AG04449 (cell line): ENCODE measurements at regions not wholly inside any gene's neighbourhood (a gene's known extent, or its start where the extent isn't known, plus 50 kb on each side); places are given as distances from the start of the nearest gene placed in this dataset.
"Not testable (repeated sequence)": the region's sequence is repeated elsewhere in the genome, so short reads cannot be mapped to it uniquely, and the experiment has no call there.

Source experiments
- CTCF ChIA-PET: fragments of 350-600 bp; formaldehyde crosslinking; extraction: SDS; loops from one replicate; lab custom pipeline; 2021; ENCODE audit warnings: antibody characterized with exemption; lab: Yijun Ruan, JAX
- POLR2A ChIA-PET: fragments of 400-600, 350-600 bp; formaldehyde crosslinking; extraction: SDS; loops from one replicate; lab custom pipeline; 2020; ENCODE audit warnings: antibody characterized with exemption, inconsistent platforms; lab: Yijun Ruan, JAX
- DNase-seq: peaks from one replicate; pipeline ENCODE4 v3.0.0-alpha.2; 2010; ENCODE audit warnings: low read depth, low spot score
- H3K4me3 ChIP-seq: 2 replicates; pipeline ENCODE4 v1.5.1; 2011; ENCODE audit warnings: low read depth, mild to moderate bottlenecking, control low read depth, low read length
- CTCF ChIP-seq: IDR thresholded peaks from one replicate; pipeline ENCODE4 v1.5.1; 2011; ENCODE audit warnings: mild to moderate bottlenecking, moderate library complexity, low read length, control low read depth, inconsistent platforms; ENCODE audit not compliant: insufficient read depth; ENCODE audit errors: missing control alignments

- ChIA-PET POLR2A (no interaction called here), CTCF (no interaction called here)
- no peak for TF ChIP-seq CTCF
Measured at GRCh38 chr5:42301349-42301748, 121.9 kb upstream of the GHR start.

GRCh38 chr5:42302186-42302585 is 121.1 kb upstream of the GHR start:
- ChIA-PET CTCF (no interaction called here), POLR2A (no interaction called here)
- H3K4me3 ChIP-seq = no peak overlapping the region
- DNase-seq = no peak
- TF ChIP-seq CTCF = no peak

More at GRCh38 chr5:42301349-42301748, 121.9 kb upstream of the GHR start:
- DNase-seq = no peak
- no peak overlapping the region for H3K4me3 ChIP-seq

DNA sequence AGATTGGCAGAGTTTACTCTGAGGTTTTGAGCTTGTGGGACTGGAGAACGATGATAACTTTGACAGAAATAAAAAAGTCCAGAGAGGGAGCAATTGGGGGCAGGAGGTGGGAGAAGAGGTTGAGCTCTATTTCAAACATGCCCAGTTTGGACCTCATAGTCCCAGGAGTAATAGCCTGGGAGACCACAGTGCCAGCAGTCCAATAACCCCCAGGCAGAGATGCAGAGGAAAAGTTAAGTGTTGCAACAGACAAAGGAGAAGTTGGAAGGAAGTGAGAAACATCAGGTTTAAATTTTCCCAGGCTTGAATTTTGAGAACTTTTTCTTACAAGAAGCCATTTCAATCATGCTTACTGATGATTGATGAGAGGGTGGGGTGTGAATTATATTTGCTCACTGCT is 117.0 kb upstream of the GHR start:
- ChIA-PET POLR2A (no interaction called here), CTCF (no interaction called here)
- no peak overlapping the region for H3K4me3 ChIP-seq

DNA sequence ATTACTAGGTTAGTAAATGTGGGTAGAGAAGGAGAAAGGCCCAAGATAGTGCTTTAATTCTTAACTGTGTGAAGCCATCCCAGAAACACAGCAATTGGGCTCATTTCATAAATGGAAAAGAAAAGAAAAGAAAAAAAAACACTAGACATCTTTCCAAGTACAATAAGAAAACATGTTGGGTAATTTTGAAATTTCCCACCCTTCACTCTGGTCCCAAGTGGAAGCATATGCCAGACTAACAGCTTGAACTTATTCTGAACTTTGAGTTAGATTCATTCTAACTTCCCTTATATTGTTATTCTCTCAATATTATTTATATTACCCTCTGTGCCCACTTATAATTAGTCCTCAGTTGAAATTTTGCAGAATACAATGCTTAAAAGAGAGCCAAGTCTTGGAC is 113.4 kb upstream of the GHR start:
- ChIA-PET CTCF (no interaction called here), POLR2A (no interaction called here)
- no peak for DNase-seq
- H3K4me3 ChIP-seq = no peak overlapping the region
- TF ChIP-seq CTCF = no peak

More for the DNA sequence above, 117.0 kb upstream of the GHR start:
- no peak for TF ChIP-seq CTCF
- no peak for DNase-seq

- no peak for TF ChIP-seq CTCF
- ChIA-PET POLR2A (no interaction called here), CTCF (no interaction called here)
- no peak overlapping the region for H3K4me3 ChIP-seq
- no peak for DNase-seq
Measured at GRCh38 chr5:42315214-42315613, 108.0 kb upstream of the GHR start.

DNA sequence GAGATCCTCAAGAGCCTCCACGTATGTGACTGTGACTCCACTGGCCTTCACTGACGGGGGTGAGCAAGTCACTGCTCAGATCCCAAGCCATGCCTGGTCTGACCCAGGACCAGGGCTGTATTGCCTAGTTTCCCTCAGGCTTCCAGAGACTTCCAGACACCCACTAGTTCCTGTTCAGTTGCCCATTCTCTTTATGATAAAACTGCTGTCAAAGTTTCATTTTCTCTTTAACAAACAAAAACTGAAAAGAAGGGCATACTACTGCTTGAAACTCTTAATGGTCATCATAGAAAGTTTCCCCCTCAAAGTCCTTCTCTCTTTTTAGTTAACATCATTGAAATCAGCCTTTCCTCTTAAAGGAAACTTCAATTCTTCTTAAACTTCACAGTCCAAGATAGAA is 105.7 kb upstream of the GHR start:
- DNase-seq = no peak
- POLR2A ChIA-PET = no interaction called here
- no peak overlapping the region for H3K4me3 ChIP-seq
- CTCF ChIA-PET = no interaction called here
- TF ChIP-seq CTCF = no peak

- CTCF ChIA-PET, POLR2A ChIA-PET, H3K4me3 ChIP-seq, DNase-seq: not testable (repeated sequence)
Measured at GRCh38 chr5:42319546-42319945, 103.7 kb upstream of the GHR start.
